ENCODE measurements at regions not wholly inside any gene's neighbourhood (a gene's known extent, or its start where the extent isn't known, plus 50 kb on each side); places are given as distances from the start of the nearest gene placed in this dataset.

- TF ChIP-seq CTCF (IDR thresholded peaks at IDR 0.05) (peak in 2 of 4 experiments; percentile 23 to 39), POLR2A (IDR thresholded peaks at IDR 0.05) (no peak), POLR2AphosphoS5 (IDR thresholded peaks at IDR 0.05) (peak; percentile 39)
Measured at GRCh38 chr1:228830185-228830953, 95.1 kb downstream of the RHOU start.

All from prostate gland (tissue), 2 donors.